ENCODE measurements at regions not wholly inside any gene's neighbourhood (a gene's known extent, or its start where the extent isn't known, plus 50 kb on each side); places are given as distances from the start of the nearest gene placed in this dataset.

DNA sequence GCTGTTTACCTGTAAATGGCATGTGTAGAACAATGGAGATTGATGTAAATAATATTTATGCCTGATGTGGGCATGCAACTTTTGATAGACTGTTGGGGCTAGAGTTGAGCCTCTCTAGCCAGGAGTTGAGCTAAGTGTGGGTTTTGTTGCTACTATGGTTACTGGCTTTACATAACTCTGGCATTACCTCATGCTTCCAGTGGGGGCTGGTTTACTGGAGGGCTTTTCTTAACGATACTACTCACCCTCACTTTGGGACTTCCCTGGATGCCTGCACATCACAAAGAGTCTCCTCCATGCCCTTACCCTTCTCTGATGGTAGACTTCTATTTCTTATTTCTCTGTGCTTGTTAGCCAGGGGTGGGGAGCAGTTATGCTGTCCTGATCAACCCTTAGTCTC is 524.6 kb upstream of the CDH4 start:
- TF ChIP-seq POLR2A (IDR thresholded peaks at IDR 0.05), result no peak
- TF ChIP-seq, protein P1, sequence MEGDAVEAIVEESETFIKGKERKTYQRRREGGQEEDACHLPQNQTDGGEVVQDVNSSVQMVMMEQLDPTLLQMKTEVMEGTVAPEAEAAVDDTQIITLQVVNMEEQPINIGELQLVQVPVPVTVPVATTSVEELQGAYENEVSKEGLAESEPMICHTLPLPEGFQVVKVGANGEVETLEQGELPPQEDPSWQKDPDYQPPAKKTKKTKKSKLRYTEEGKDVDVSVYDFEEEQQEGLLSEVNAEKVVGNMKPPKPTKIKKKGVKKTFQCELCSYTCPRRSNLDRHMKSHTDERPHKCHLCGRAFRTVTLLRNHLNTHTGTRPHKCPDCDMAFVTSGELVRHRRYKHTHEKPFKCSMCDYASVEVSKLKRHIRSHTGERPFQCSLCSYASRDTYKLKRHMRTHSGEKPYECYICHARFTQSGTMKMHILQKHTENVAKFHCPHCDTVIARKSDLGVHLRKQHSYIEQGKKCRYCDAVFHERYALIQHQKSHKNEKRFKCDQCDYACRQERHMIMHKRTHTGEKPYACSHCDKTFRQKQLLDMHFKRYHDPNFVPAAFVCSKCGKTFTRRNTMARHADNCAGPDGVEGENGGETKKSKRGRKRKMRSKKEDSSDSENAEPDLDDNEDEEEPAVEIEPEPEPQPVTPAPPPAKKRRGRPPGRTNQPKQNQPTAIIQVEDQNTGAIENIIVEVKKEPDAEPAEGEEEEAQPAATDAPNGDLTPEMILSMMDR (IDR thresholded peaks at IDR 0.05), result no peak

Data from lower leg skin (tissue), 3 donors.